ENCODE measurements at regions not wholly inside any gene's neighbourhood (a gene's known extent, or its start where the extent isn't known, plus 50 kb on each side); places are given as distances from the start of the nearest gene placed in this dataset.
A peak's percentile ranks its signal among the peaks of the same experiment; 100 is the strongest.
"Not testable (repeated sequence)": the region's sequence is repeated elsewhere in the genome, so short reads cannot be mapped to it uniquely, and the experiment has no call there.

GRCh38 chr1:149390173-149390926, 84.5 kb upstream of the NBPF19 start:
- H3K27me3 ChIP-seq (ENCODE audit: control insufficient read depth in 2 of 2, insufficient read depth in 2 of 2, low read length in 2 of 2); BruUV-seq (replicated peaks); H3K27ac ChIP-seq (ENCODE audit: insufficient read depth, low read depth, low read length); H3K9me1 ChIP-seq (replicated peaks; ENCODE audit: control insufficient read depth, extremely low read depth, insufficient read depth, low read length); FAIRE-seq; H3K9ac ChIP-seq (replicated peaks; ENCODE audit: extremely low read depth, insufficient read depth, low read length); H3K9me3 ChIP-seq (replicated peaks; ENCODE audit: control insufficient read depth, insufficient read depth, low read length); H3K4me1 ChIP-seq (ENCODE audit: control insufficient read depth, extremely low read depth, insufficient read depth, low read length); dilution Hi-C loops (cut with MboI; ENCODE audit: extremely low pct_ligation_motif_present, low sequenced_read_pairs); H4K20me1 ChIP-seq (replicated peaks; ENCODE audit: control insufficient read depth, extremely low read depth, insufficient read depth, low read length); H3K36me3 ChIP-seq (ENCODE audit: control insufficient read depth in 2 of 2, extremely low read depth in 1 of 2, insufficient read depth in 2 of 2, low read length in 2 of 2); POLR2A ChIA-PET; intact Hi-C loops (cut with micrococcal nuclease); H3K79me2 ChIP-seq (ENCODE audit: control insufficient read depth, insufficient read depth, low read length); CTCF ChIA-PET: not testable (repeated sequence)
- H3K4me2 ChIP-seq (ENCODE audit: insufficient read depth, low read length) = peak overlapping the region; percentile 31
- peak overlapping the region; percentile 75 for H2AFZ ChIP-seq (ENCODE audit: low read depth, low read length)
- H3K4me3 ChIP-seq (replicated peaks in 1 of 3; ENCODE audit: insufficient read depth in 1 of 3, low read depth in 1 of 3, low read length in 3 of 3) = peak overlapping the region in 1 of 3 experiments; percentile 40
- DNase-seq (ENCODE audit: low read depth, low spot score) = peak; percentile 49

DNA sequence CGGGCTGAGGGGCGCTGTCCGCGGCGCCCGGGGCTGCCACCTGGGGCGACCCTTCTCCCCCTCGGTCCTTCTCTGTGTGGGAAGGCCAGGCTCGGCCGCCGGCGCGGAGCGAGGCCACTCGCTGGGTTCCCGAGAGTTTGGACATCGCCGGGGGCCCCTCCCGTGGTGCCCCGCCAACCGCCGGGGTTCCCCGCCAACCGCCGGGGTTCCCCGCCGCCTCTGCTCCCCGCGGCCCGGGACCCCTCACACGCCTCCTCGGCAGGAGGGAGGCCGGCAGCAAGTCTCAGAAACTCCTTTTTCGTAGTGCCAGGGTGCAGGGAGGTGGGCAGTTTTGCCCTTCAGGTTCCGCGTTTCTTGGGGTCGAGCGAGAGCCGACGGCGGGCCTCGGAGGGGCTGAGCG, 83.9 kb upstream of the NBPF19 start:
- H3K4me1 ChIP-seq (ENCODE audit: control insufficient read depth, extremely low read depth, insufficient read depth, low read length); dilution Hi-C loops (cut with MboI; ENCODE audit: extremely low pct_ligation_motif_present, low sequenced_read_pairs); CTCF ChIA-PET; H3K27ac ChIP-seq (ENCODE audit: insufficient read depth, low read depth, low read length); intact Hi-C loops (cut with micrococcal nuclease); POLR2A ChIA-PET; H3K9me1 ChIP-seq (replicated peaks; ENCODE audit: control insufficient read depth, extremely low read depth, insufficient read depth, low read length); H3K27me3 ChIP-seq (ENCODE audit: control insufficient read depth in 2 of 2, insufficient read depth in 2 of 2, low read length in 2 of 2); H4K20me1 ChIP-seq (replicated peaks; ENCODE audit: control insufficient read depth, extremely low read depth, insufficient read depth, low read length); H3K79me2 ChIP-seq (ENCODE audit: control insufficient read depth, insufficient read depth, low read length); DNase-seq (ENCODE audit: low read depth, low spot score); H3K9ac ChIP-seq (replicated peaks; ENCODE audit: extremely low read depth, insufficient read depth, low read length); FAIRE-seq; H3K9me3 ChIP-seq (replicated peaks; ENCODE audit: control insufficient read depth, insufficient read depth, low read length); H3K4me2 ChIP-seq (ENCODE audit: insufficient read depth, low read length); H3K36me3 ChIP-seq (ENCODE audit: control insufficient read depth in 2 of 2, extremely low read depth in 1 of 2, insufficient read depth in 2 of 2, low read length in 2 of 2): not testable (repeated sequence)
- Histone ChIP-seq H3K4me3 (replicated peaks in 1 of 3; ENCODE audit: insufficient read depth in 1 of 3, low read depth in 1 of 3, low read length in 3 of 3) (peak overlapping the region in 1 of 3 experiments; percentile 40), H2AFZ (ENCODE audit: low read depth, low read length) (peak overlapping the region; percentile 48)
- TSS peak; percentile 31 for BruUV-seq (replicated peaks)

GRCh38 chr1:149395802-149396201, 79.0 kb upstream of the NBPF19 start:
- H3K4me2 ChIP-seq (ENCODE audit: insufficient read depth, low read length); BruUV-seq (replicated peaks); H3K9me1 ChIP-seq (replicated peaks; ENCODE audit: control insufficient read depth, extremely low read depth, insufficient read depth, low read length); H4K20me1 ChIP-seq (replicated peaks; ENCODE audit: control insufficient read depth, extremely low read depth, insufficient read depth, low read length); H3K9me3 ChIP-seq (replicated peaks; ENCODE audit: control insufficient read depth, insufficient read depth, low read length); H3K79me2 ChIP-seq (ENCODE audit: control insufficient read depth, insufficient read depth, low read length); H3K9ac ChIP-seq (replicated peaks; ENCODE audit: extremely low read depth, insufficient read depth, low read length); H3K4me1 ChIP-seq (ENCODE audit: control insufficient read depth, extremely low read depth, insufficient read depth, low read length); intact Hi-C loops (cut with micrococcal nuclease); dilution Hi-C loops (cut with MboI; ENCODE audit: extremely low pct_ligation_motif_present, low sequenced_read_pairs); DNase-seq (ENCODE audit: low read depth, low spot score); H2AFZ ChIP-seq (ENCODE audit: low read depth, low read length); H3K27ac ChIP-seq (ENCODE audit: insufficient read depth, low read depth, low read length); H3K4me3 ChIP-seq (replicated peaks in 1 of 3; ENCODE audit: insufficient read depth in 1 of 3, low read depth in 1 of 3, low read length in 3 of 3); CTCF ChIA-PET; H3K27me3 ChIP-seq (ENCODE audit: control insufficient read depth in 2 of 2, insufficient read depth in 2 of 2, low read length in 2 of 2); H3K36me3 ChIP-seq (ENCODE audit: control insufficient read depth in 2 of 2, extremely low read depth in 1 of 2, insufficient read depth in 2 of 2, low read length in 2 of 2); FAIRE-seq; POLR2A ChIA-PET: not testable (repeated sequence)

DNA sequence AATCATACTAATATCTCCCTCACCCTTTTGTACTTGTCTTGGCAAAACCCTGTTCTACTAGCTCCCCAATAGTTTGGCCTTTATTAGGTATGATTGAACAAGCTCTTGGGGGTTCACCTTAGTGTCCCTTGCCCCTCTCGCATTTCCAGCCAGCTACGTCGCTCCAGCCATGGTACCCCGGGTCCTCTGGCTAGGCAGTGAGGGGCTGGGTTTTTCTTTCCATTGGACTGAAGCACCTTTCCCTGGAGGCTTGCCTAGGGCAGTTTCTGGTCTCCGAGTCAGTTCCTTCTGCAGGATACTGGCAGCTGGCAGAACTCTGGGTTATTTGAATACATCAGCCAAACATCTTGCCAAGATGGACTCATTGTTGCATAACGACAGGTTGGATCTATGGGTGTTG, 76.3 kb upstream of the NBPF19 start:
- H3K9me1 ChIP-seq (replicated peaks; ENCODE audit: control insufficient read depth, extremely low read depth, insufficient read depth, low read length); H3K4me1 ChIP-seq (ENCODE audit: control insufficient read depth, extremely low read depth, insufficient read depth, low read length); BruUV-seq (replicated peaks); POLR2A ChIA-PET; H2AFZ ChIP-seq (ENCODE audit: low read depth, low read length); dilution Hi-C loops (cut with MboI; ENCODE audit: extremely low pct_ligation_motif_present, low sequenced_read_pairs); H3K36me3 ChIP-seq (ENCODE audit: control insufficient read depth in 2 of 2, extremely low read depth in 1 of 2, insufficient read depth in 2 of 2, low read length in 2 of 2); FAIRE-seq; H3K4me3 ChIP-seq (replicated peaks in 1 of 3; ENCODE audit: insufficient read depth in 1 of 3, low read depth in 1 of 3, low read length in 3 of 3); intact Hi-C loops (cut with micrococcal nuclease); H3K9me3 ChIP-seq (replicated peaks; ENCODE audit: control insufficient read depth, insufficient read depth, low read length); H3K4me2 ChIP-seq (ENCODE audit: insufficient read depth, low read length); H3K27ac ChIP-seq (ENCODE audit: insufficient read depth, low read depth, low read length); DNase-seq (ENCODE audit: low read depth, low spot score); H3K79me2 ChIP-seq (ENCODE audit: control insufficient read depth, insufficient read depth, low read length); H3K27me3 ChIP-seq (ENCODE audit: control insufficient read depth in 2 of 2, insufficient read depth in 2 of 2, low read length in 2 of 2); H4K20me1 ChIP-seq (replicated peaks; ENCODE audit: control insufficient read depth, extremely low read depth, insufficient read depth, low read length); H3K9ac ChIP-seq (replicated peaks; ENCODE audit: extremely low read depth, insufficient read depth, low read length); CTCF ChIA-PET: not testable (repeated sequence)

Data from endothelial cell of umbilical vein (primary cell).